Adrenal gland (tissue), 9 donors: ENCODE measurements at regions not wholly inside any gene's neighbourhood (a gene's known extent, or its start where the extent isn't known, plus 50 kb on each side); places are given as distances from the start of the nearest gene placed in this dataset.

Experiments used
- DNase-seq, 7 donors: peaks; one replicate each; pipeline ENCODE4 v3.0.0-alpha.2; 2019 to 2020
- H3K27ac ChIP-seq, 5 donors: fragments of 200-600 bp; sonication (generic) in 4 of 5; 1 replicate in 3 of 5; 2 replicates in 2 of 5; pipeline versions ENCODE4 v1.5.1 to v1.8.0; 2016 to 2020; ENCODE audit warnings: mild to moderate bottlenecking in 1 of 5
- H3K27me3 ChIP-seq: fragments of 200-600 bp; 2 replicates; pipeline ENCODE4 v1.8.0; 2021
- H3K36me3 ChIP-seq, 2 donors: fragments of 200-600 bp; replicated peaks in 1 of 2; 1 replicate in 1 of 2; 2 replicates in 1 of 2; pipeline versions ENCODE4 v1.5.1 to v1.8.0; 2018 to 2022
- H3K4me1 ChIP-seq, 2 donors: fragments of 200-600 bp; replicated peaks in 1 of 2; 1 replicate in 1 of 2; 2 replicates in 1 of 2; pipeline versions ENCODE4 v1.5.1 to v1.8.0; 2018 to 2021
- H3K4me3 ChIP-seq, 4 donors: fragments of 200-600 bp; sonication (generic) in 3 of 4; one replicate each; pipeline ENCODE4 v1.5.1; 2016 to 2018
- H3K9me3 ChIP-seq, 3 donors: fragments of 200-600 bp; sonication (generic) in 1 of 3; replicated peaks in 1 of 3; 1 replicate in 2 of 3; 2 replicates in 1 of 3; pipeline versions ENCODE4 v1.5.1 to v1.8.0; 2016 to 2021
- CTCF ChIP-seq, 6 experiments: fragments of 450-650 bp in 4 of 6; fragments of 200-600 bp in 2 of 6; sonication (generic) in 1 of 6; IDR thresholded peaks; 1 replicate in 5 of 6; 2 replicates in 1 of 6; pipeline versions ENCODE4 v1.5.1 to v1.8.0; 2016 to 2021; ENCODE audit warnings: antibody characterized with exemption in 6 of 6, mild to moderate bottlenecking in 2 of 6, moderate library complexity in 1 of 6
- POLR2A ChIP-seq, 2 donors: fragments of 450-650 bp; IDR thresholded peaks; one replicate each; pipeline ENCODE4 v1.6.1; 2017; ENCODE audit warnings: antibody characterized with exemption in 2 of 2, mild to moderate bottlenecking in 2 of 2, moderate library complexity in 1 of 2
- WGBS, 4 donors: extraction: QIAGEN DNeasy Blood & Tissue Kit in 2 of 4; methylation state at CpG; one replicate each; pipeline versions ENCODE4 v1.1.5 to v1.1.7; 2013 to 2017; 5-methylcytosine and 5-hydroxymethylcytosine counted together
- intact Hi-C, 2 donors: fragments of 100-400 bp; cut with DNase I; formaldehyde crosslinking; loops; one replicate each; pipeline versions ENCODE4 v1.14.1 to v1.15.0; 2022 to 2023
- donor health status: healthy with polysubstance abuse.
- donor health status: Bipolar disorder and iron deficiency.
- donor health status: DM: yes; HTN: yes; CAD: no.
- donor health status: DM: no; HTN: no; CAD: no.
- donor health status: DM: no; HTN: no; CAD: no.

GRCh38 chr17:79215631-79216030, 141.0 kb downstream of the ENGASE start:
- Histone ChIP-seq H3K4me1 (no peaks in the 10 kb centered on the region), H3K4me3 (no peak overlapping the region), H3K27me3 (peaks cover 20% of the 10 kb centered on the region), H3K9me3 (no peaks in the 10 kb centered on the region), H3K36me3 (no peaks in the 10 kb centered on the region), H3K27ac (no peak overlapping the region)
- intact Hi-C loops = no loop called here
- no peak for TF ChIP-seq CTCF (IDR thresholded peaks at IDR 0.05)
- no peak for TF ChIP-seq POLR2A (IDR thresholded peaks at IDR 0.05)
- 40 to 76% (median 66%) methylated on average over 1 to 13 of the region's 13 CpGs for WGBS, 4 donors
- DNase-seq = no peak

GRCh38 chr17:79214940-79215604, 140.4 kb downstream of the ENGASE start:
- Histone ChIP-seq H3K4me1 (no peaks in the 10 kb centered on the region), H3K27me3 (peaks cover 18% of the 10 kb centered on the region), H3K4me3 (no peak overlapping the region), H3K36me3 (no peaks in the 10 kb centered on the region), H3K9me3 (no peaks in the 10 kb centered on the region), H3K27ac (no peak overlapping the region)
- intact Hi-C loops = no loop called here
- no peak for TF ChIP-seq CTCF (IDR thresholded peaks at IDR 0.05)
- TF ChIP-seq POLR2A (IDR thresholded peaks at IDR 0.05) = no peak
- no peak for DNase-seq
- WGBS, 4 donors = 22 to 43% (median 27%) methylated on average over 9 to 20 of the region's 20 CpGs

- H3K27ac ChIP-seq = no peak overlapping the region
- H3K4me3 ChIP-seq = no peak overlapping the region
- no peak for DNase-seq
- no peaks in the 10 kb centered on the region for H3K4me1 ChIP-seq
- TF ChIP-seq CTCF (IDR thresholded peaks at IDR 0.05) (no peak), POLR2A (IDR thresholded peaks at IDR 0.05) (no peak)
- H3K27me3 ChIP-seq = peaks cover 16% of the 10 kb centered on the region
- 30 to 47% (median 40%) methylated on average over 4 of the region's 4 CpGs for WGBS, 4 donors
- intact Hi-C loops = no loop called here
- no peaks in the 10 kb centered on the region for H3K36me3 ChIP-seq
- no peaks in the 10 kb centered on the region for H3K9me3 ChIP-seq
Measured at GRCh38 chr17:79214459-79214858, 139.8 kb downstream of the ENGASE start.

- DNase-seq = no peak
- Histone ChIP-seq H3K9me3 (no peaks in the 10 kb centered on the region), H3K36me3 (no peaks in the 10 kb centered on the region), H3K27ac (no peak overlapping the region), H3K27me3 (peaks cover 13% of the 10 kb centered on the region), H3K4me1 (no peaks in the 10 kb centered on the region), H3K4me3 (no peak overlapping the region)
- WGBS, 4 donors = 72 to 81% (median 78%) methylated on average over 8 to 10 of the region's 10 CpGs
- intact Hi-C loops = no loop called here
- TF ChIP-seq POLR2A (IDR thresholded peaks at IDR 0.05) (no peak), CTCF (IDR thresholded peaks at IDR 0.05) (no peak)
Measured at GRCh38 chr17:79213305-79213704, 138.7 kb downstream of the ENGASE start.
